GM19395 (cell line): ENCODE measurements at regions not wholly inside any gene's neighbourhood (a gene's known extent, or its start where the extent isn't known, plus 50 kb on each side); places are given as distances from the start of the nearest gene placed in this dataset.

ENCODE experiments used
- ATAC-seq: cut with Tn5 transposase; IDR thresholded peaks from one replicate; pipeline ENCODE4 v1.9.1; 2021; ENCODE audit warnings: mild to moderate bottlenecking, moderate library complexity; ENCODE audit not compliant: unreplicated experiment

DNA sequence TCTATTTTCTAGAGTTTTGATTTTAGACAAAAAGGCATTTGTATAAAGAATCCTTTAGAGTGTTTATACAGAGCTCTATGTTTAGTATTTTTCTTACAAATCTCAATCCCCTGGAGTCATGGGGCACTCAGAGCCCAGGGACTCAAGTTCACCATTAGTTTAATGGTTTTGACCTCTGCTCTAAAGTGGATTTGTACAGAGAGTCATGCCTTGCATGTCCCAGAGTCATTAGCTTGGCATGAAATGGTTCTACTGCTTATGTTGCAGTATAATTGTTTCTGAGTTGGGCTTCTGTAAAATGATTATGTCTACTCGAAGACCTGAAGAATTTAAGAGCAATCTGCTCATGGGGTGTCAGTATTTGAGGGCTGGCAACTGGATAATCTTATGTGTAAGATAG, 406.2 kb downstream of the DLEU7 start:
- ATAC-seq, result no peak

DNA sequence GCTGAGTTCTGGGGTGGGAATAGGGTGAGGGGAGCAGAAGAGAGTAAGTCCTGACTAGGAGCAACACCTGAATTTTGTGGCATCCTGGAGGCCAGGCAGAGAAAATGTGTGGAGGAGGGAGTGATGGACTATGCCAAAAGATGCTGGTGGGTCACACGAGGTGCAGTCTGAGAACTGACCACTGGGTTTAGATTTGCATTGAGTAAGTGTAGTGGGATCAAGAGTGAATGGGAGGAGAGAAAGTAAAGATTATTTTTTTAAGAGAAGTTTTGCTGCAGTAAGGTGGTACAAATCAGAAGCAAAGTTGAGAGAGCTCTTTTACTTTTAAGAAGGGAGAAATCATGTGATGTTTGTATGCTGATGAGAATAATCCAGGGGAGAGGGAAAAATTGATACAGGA, 405.1 kb downstream of the DLEU7 start:
- no peak for ATAC-seq

DNA sequence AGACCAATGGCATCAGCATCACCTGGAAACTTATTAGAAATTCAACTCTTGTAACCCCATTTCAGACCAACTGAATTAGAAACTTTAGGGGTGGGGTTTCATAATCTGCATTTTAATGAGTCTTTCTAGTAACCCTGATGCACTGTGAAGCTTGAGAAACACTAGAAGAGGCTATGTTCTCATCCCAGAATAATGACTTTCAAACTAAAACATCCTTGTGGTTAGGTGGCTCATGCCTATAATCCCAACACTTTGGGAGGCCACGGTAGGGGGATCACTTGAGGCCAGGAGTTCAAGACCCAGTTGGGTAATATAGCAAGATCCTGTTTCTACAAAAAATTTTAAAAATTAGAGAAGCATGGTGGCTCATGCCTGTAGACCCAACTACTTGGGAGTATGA, 402.4 kb downstream of the DLEU7 start:
- ATAC-seq, result no peak

DNA sequence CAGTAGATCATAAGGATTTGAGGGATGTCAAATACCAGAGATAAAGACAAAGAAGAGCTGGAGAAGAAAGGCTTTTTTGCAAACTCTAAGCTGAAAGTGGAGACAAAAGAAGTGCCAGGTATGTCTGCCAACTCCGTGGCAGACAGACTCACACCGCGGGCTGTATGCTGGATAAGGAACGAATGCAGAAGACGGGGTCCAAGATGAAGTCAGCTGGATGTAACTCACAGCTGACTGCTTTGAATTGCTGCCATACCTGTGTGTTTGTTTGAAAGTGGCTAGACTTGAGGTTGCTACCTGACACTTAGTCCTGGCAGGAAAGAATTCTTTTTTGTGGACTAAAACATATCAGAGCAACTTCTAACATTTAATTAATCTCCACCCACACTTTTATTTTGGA, 398.8 kb downstream of the DLEU7 start:
- no peak for ATAC-seq

DNA sequence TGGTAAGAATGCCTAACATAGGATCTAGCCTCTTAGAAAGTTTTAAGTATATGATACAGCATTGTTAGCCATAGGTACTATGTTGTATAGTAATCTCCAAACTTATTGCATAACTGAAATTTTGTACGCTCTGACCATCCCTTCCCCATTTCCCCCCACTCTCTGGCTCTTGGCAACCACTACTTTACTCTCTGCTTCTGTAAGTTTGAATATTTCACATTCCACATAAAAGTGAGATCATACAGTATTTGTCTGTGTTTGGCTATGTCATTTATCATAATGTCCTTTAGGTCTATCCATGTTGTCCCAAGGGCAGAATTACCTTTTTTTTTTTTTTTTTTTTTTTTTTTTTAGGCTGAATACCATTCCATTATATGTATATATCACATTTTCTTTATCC, 396.9 kb downstream of the DLEU7 start:
- ATAC-seq, result no peak

DNA sequence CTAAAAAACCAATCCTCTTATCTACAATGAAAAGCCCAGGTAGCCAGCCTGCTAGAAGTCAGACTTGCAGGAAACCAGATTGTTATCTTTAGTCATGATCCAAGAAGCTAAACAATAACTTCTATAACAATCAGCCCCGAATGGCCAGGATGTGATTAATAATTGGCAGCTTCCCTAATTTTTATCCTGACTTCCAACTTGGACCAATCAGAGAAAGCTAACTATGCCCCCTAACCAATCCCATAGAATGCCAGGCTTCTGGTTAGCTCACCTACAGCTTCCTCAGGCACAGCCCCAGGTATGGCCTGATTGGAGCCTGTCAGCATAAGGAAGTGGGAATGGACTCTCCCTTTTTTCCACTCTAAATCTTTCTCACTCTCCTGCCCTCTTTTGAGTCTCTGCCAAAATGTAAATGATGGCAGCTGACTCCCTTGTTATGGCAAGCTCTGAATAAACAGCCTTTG, 394.9 kb downstream of the DLEU7 start:
- no peak for ATAC-seq

DNA sequence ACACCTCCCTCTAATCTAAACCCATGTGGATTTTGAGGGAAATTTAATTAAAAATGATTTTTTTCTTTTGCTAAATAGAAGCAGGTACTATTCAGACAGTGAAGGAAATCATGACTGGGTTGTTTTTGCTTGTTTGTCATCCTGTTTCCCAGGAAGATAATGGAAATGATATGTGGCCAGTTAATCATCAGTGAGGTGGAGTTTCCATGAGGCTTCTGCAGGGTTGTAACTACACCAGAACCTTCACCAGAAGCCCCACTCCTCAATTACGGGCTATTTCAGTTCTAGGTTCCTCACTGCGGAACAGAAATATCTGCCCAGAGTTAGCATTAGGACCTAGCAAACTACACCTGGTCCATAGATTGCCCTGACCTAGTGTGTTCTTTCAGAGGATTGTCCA, 394.0 kb downstream of the DLEU7 start:
- ATAC-seq, result no peak

DNA sequence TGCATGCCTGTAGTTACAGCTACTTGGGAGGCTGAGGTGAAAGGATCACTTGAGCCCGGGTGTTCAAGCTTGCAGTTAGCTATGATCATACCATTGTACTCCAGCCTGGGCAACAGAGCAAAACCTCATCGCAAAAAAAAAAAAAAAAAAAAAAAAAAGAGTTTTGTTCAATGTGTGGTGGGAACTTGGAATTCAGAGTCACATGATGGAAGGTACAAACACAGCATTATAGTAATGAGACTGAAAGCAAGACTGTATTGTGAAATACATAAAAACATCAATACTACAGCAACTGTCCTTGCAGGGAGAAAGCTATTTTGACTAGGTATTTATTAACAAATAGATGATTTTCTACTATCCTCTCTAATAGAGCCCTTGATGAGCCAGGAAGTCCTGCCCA, 393.2 kb downstream of the DLEU7 start:
- ATAC-seq, result no peak

DNA sequence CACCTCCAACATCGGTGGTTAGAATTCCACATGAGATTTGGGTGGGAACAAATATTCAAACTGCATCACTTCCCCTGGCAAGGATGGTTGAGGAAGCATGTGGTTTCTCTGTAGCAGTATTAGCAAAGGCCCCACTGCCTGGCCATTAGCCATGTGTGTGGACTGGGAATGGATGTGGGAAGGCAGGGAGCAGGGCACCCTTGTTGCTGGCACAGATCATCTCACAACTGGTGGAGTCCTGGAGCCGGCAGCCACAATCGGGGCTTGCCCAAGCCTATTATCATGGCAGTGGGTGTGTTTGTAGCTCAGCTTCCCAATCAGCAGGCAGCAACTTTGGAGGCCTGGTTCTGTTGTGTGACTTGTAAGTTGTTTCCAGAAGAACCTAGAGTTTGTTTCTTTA, 391.9 kb downstream of the DLEU7 start:
- ATAC-seq, result no peak

DNA sequence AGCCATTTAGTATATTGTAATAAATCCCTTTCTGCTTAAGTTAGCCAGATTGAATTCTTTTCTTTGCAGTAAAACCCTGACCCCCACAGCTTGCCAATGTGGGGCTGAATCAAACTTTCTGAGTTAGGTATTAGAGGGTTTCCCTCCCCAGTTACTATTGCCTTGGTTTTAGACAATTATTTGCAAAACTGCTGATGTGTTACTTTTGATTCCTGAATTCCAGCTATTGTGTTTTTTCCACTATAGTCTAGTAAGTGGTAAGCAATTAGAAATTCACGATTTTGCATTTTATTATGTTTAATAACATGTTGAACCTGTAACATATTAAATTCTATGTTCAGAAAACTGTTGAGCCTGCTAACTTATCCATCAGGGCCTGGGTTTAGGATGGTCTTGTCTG, 391.5 kb downstream of the DLEU7 start:
- ATAC-seq, result no peak

DNA sequence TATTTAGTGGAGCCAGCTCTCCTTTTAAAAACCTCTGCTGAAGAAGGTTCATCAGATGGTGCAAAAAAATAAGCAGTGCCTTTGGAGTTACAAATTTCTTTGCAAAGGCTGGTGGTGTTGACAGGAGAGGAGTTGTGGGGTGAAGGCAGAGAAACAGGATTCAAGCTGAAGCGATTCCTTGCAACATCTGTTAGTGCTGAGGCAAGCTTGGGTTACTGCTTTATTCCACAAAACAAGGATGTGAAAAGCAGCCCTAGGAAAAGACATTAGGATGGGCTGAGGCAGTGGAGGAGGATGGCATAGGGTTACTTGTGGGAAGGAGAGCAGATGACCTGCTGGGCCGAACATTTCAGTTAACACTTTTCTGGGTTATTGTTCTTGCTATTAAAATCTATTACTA, 390.7 kb downstream of the DLEU7 start:
- no peak for ATAC-seq

DNA sequence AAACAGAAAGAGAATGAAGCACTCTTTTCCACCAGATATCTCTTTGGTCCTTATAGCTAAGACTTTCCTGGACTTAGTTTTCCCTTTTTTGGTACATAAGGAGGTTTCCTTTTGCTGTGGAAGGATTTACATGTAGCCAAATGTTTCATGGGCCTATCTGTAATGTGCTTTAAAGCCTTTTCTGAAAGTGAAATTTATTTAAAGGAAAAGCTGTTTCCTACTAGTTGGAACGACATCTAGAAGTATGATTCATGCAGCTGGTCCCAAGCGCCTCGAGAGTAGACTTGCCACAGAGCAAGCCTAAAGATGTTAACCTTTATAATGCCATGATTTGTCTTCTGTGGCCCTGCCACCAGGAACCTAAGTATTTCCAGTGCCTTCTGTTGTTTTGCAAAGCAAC, 390.3 kb downstream of the DLEU7 start:
- no peak for ATAC-seq

DNA sequence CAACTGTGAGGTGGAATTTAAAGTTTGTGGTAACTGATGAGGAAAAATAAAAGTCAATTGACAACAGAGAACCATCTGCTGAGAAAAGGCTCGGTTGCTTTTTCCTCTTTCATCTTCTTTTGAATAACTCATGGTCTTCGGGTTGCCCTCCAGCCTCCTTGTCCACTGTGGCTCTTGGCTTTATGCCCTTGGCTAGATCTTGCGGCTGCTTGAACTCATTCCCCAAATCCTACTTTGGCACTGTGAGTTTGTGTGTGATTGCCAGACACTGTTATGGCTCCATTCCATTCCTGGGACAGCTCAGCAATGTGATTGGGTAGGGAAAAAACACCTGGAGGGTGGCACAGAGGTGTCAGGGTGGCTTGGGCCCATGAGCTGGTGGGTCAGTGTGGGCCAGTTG, 387.4 kb downstream of the DLEU7 start:
- no peak for ATAC-seq

DNA sequence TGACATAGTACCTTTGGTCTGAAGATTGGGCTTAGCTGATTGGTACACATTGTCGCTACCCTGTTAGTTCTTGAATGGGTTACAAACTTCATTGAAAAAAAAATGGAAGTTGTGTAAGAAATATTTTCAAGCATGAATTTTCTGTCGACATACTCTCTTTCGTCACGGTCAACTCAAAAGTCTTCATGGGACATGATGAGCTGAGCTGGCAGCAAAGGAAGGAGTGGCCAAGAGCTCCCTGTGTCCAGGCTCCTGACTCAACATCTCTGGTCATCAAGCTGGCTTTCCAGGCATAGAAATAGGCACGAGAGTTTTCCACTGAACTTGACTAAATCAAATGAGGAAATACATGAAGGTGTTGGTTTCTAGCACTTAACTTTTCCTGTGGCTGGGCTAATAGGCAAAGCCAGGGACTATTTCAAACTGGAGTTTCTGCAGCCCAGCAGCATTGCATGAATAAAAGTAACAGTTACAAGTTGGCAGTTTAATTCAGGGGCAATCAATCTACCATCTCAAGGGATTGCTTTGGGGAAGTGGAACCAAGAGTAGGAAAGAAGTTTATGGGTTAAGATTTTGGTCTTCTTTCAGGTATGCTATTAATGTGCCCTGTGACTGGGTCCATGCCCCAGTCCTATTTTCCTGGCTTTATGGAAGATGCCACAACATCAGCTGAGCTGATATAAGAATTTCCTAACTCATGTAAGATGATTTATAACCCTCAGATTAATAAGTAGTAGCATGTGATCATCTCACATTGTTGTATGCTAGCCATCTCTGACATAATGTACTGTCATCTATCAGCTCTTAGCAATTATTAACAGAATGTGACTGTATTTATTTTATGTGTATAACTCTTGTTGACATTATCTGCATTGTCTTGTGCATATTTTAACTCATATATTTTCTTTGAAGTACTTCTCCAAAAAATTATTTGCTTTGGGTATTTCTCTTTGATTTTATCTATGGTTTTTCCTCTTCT, 385.8 kb downstream of the DLEU7 start:
- ATAC-seq, result no peak

DNA sequence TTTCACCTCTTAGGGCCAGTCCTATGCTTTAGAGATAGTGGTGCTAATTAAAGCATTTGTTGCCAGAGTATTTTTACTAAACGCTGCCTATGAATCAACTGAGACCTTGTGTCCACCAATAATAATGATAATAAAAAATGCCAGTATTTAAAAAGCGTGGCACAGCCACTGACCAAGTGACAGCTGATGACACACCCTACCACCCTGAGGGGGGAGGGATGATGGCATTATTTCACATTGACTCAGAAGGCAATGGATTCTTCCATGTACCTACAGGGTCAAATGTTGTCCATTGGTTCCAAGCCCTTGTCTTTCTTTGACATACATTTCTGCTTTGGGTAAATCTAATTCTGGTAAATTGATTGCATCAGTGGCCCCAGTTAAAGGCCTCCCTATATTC, 384.4 kb downstream of the DLEU7 start:
- no peak for ATAC-seq

DNA sequence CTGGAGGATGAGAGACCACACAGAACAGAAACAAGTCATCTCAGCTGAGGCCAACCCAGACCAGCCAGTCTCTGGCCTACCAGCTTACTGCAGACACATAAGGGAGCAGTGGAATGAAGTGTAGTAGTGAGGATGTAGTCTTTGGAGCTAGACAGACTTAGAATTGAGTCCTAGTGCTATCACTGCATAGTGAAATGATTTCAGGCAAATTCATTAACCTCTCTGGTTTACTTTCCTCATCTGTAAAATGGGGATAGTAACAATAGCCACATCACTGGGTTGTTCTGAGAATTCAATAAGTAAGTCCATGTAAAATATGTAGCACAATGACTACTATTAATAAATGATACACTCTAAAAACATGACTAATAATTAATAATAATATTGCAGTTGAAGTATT, 383.8 kb downstream of the DLEU7 start:
- no peak for ATAC-seq

DNA sequence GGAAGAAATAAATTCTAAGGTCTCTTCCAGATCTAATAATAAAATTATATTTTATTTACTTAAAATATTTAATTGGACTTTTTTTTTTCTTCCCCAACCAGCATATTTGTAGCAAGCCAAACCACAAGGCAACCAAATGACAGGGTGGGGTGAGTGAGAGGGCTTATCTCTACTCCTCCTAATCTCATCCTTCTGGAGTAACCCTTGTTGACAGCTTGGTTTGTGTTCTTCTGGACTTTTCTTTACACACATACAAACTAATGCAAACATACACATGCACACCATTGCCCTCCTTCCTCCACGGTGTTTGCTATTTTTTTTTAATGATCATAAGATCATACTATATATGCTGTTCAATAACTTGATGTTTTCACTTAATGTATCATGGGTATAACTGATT, 383.1 kb downstream of the DLEU7 start:
- ATAC-seq, result no peak

DNA sequence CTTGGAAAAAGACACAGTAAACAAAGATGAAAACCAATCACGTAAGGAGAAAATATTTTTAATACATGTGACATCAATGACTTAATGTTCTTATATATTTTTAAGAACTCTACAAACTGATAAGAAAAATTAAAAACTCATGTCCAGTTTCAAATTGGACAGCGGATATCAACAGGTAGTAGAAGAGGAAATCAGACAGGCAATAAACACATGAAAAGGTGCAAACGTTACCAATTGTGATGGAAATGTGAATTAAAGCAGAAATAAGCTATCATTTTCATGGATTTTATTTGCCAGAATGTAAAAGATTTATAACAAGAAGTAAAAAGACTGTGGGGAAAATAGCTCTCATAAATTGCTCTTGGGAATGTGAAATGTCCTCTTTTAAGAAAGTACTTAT, 382.3 kb downstream of the DLEU7 start:
- ATAC-seq, result no peak

DNA sequence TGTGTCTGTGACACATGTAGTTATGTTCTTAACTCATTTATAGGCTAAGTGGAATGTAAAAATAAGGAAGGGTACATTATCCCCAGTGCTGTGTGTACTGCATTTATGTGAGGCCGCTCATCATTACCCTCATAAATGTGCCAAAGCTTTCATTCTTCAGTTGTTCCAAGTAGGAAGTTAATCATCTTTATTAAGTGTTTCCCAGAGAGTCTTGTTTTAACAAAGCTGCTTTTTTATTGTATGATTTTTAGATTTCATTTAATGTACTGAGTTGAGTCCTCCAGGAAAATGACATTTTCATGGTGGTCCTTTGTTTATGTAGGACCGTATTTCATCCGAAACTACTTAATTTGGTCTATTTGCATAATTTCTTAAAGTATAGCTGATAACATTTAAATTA, 379.8 kb downstream of the DLEU7 start:
- no peak for ATAC-seq

DNA sequence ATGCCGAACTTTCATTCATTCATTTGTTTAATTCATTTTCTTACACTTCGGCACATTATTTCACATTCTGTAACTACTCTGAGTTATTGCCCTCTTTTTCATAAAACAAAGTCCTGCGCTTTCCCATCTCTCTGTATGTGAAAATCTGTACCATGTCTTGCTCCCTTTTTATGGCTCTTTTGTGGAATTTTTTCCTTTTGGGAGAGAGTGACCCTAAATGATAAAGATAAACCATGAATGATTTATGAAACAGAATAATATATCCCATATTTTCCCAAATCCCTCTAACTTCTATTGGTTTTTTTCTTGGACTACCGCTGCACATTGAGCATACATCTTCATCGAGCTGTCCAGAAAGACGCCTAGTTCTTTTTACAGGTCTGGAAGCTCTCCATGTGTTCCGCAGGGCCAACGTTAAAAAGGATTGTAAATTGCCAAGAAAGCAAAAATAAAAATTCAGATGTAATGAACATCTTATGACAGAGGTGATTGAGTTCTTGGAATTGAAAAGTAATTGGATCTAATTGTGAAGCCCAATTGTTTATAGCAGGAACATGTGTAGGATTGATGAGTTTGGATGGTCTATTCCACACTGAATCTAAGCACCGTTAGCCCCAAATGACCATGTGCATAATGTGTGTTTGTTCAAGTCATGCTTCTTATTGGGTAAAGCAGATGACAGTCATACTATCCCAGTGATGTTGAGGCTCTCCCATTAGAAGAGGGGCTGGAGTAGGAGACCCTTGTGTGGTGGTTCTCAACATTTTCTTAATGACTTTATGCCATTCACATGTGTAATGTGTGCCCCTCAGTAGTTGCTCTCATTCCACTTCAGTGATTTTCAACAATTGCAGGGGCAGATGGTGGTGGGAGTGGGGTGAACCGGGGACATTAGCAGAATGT, 378.9 kb downstream of the DLEU7 start:
- ATAC-seq, result no peak

DNA sequence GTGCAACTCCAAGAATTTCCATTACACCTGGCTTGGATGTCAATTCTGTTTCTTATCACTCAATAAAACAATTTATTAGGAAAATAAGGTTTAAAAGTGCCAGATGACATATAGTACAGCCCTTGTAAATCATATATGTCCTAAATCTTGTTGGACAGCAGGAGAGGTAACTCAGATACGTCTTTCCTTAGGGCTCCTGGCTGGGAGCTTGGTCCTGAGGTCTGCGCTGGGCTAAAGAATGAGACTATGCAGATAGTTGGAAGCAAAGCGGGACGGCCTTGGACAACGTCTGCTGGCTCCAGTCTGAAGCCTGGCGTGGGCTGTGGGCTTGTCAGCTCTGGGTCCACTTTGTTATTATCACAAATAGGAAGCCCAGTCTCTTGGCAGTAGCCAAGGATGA, 377.0 kb downstream of the DLEU7 start:
- no peak for ATAC-seq
